Activated CD4-positive, alpha-beta memory T cell treated with anti-CD3 and anti-CD28 coated beads for 36 hours (primary cell): ENCODE measurements at regions not wholly inside any gene's neighbourhood (a gene's known extent, or its start where the extent isn't known, plus 50 kb on each side); places are given as distances from the start of the nearest gene placed in this dataset.

Experiments
- CTCF ChIA-PET: fragments of 350-600 bp; sonication (Branson Sonifier 250); formaldehyde crosslinking; loops from one replicate; lab custom pipeline; 2021; ENCODE audit warnings: antibody characterized with exemption, inconsistent platforms; lab: Charles Lee
- POLR2A ChIA-PET: fragments of 350-600 bp; sonication (Branson Sonifier 250); formaldehyde crosslinking; loops from one replicate; lab custom pipeline; 2021; ENCODE audit warnings: antibody characterized with exemption; lab: Charles Lee
- DNase-seq: peaks from one replicate; pipeline ENCODE4 v3.0.0-alpha.2; 2020
- H3K27ac Mint-ChIP-seq: one replicate; pipeline ENCODE4 v1.8.0; 2021; ENCODE audit warnings: mixed read lengths
- H3K27me3 Mint-ChIP-seq: one replicate; pipeline ENCODE4 v1.8.0; 2021; ENCODE audit warnings: mixed read lengths
- H3K36me3 Mint-ChIP-seq: one replicate; pipeline ENCODE4 v1.8.0; 2021; ENCODE audit warnings: mixed read lengths
- H3K4me1 Mint-ChIP-seq: one replicate; pipeline ENCODE4 v1.8.0; 2021; ENCODE audit warnings: low read depth, mixed read lengths
- H3K4me3 Mint-ChIP-seq: one replicate; pipeline ENCODE4 v1.8.0; 2021; ENCODE audit warnings: mild to moderate bottlenecking, mixed read lengths
- H3K9me3 Mint-ChIP-seq: one replicate; pipeline ENCODE4 v1.8.0; 2021; ENCODE audit warnings: mixed read lengths
- intact Hi-C: fragments of 100-400 bp; cut with micrococcal nuclease; formaldehyde crosslinking; loops from one replicate; pipeline ENCODE4 v1.15.1; 2023

DNA sequence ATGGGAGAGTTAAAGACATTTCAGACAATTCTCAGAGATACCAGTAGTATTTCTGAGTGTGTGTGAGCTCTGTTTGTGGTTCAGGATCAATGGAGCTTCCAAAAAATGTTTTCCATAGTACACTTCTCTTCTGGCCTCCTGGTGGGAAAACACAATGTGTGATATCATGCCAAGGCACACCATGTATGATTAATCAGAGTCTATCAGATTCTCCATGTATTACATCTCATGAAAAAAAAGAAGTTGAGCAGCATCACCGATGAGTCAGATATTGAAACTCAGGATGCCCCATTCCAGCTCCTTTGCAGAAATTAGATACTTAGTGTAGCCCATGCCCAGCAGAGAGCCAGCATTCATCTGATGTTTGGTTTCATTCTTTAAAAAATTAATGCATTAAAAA, 620.3 kb upstream of the POU3F3 start:
- CTCF ChIA-PET, result no interaction called here
- DNase-seq, result no peak
- Mint-ChIP-seq H3K4me1 (no peaks in the 10 kb centered on the region), H3K27me3 (no peaks in the 10 kb centered on the region), H3K4me3 (no peak overlapping the region), H3K27ac (no peak overlapping the region), H3K36me3 (no peaks in the 10 kb centered on the region), H3K9me3 (peaks cover 10% of the 10 kb centered on the region)
- intact Hi-C loops, result no loop called here
- POLR2A ChIA-PET, result no interaction called here

DNA sequence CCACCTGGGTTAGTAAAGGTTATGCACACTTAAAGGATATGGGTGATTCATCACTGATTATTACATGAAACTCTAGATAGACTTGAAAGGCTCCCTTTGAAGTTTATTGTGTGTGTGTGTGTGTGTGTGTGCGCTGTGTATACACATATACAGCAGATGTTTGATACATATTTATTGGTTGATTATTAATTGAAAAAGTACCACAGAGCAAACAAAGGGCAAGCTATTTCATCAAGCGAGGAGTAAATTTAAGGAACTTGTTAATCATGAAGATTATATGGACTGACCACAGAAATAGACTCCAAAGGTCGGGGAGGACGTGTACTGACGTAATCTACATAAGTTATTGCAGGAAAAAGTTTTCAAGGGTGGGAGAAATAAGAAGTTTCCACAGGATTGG, 617.4 kb upstream of the POU3F3 start:
- peaks cover 1% of the 10 kb centered on the region for H3K36me3 Mint-ChIP-seq
- no peaks in the 10 kb centered on the region for H3K4me1 Mint-ChIP-seq
- no peak for DNase-seq
- H3K9me3 Mint-ChIP-seq, result peaks cover 23% of the 10 kb centered on the region
- no peak overlapping the region for H3K4me3 Mint-ChIP-seq
- ChIA-PET CTCF (no interaction called here), POLR2A (no interaction called here)
- H3K27ac Mint-ChIP-seq, result no peak overlapping the region
- intact Hi-C loops, result no loop called here
- no peaks in the 10 kb centered on the region for H3K27me3 Mint-ChIP-seq

DNA sequence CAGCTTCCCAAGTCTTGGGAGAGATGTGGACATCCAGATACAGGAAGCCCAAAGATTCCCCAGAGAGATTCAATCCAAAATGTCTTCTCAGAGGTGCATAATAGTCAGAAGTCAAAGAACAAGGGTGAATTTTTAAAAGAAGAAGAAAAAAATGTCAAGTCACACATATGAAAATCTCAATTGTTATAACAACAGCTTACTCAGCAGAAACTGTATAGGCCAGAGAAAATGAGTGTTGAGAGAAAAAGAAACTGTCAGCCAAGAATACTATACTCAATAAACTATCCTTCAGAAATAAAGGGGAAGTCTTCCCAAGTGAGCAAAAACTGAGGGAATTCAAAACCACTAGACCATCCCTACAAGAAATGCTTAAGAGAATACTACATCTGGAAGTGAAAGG, 612.9 kb upstream of the POU3F3 start:
- H3K27ac Mint-ChIP-seq, result no peak overlapping the region
- peaks cover 1% of the 10 kb centered on the region for H3K36me3 Mint-ChIP-seq
- intact Hi-C loops, result no loop called here
- ChIA-PET POLR2A (no interaction called here), CTCF (no interaction called here)
- peaks cover 32% of the 10 kb centered on the region for H3K9me3 Mint-ChIP-seq
- no peaks in the 10 kb centered on the region for H3K27me3 Mint-ChIP-seq
- H3K4me3 Mint-ChIP-seq, result no peak overlapping the region
- no peak for DNase-seq
- H3K4me1 Mint-ChIP-seq, result no peaks in the 10 kb centered on the region

DNA sequence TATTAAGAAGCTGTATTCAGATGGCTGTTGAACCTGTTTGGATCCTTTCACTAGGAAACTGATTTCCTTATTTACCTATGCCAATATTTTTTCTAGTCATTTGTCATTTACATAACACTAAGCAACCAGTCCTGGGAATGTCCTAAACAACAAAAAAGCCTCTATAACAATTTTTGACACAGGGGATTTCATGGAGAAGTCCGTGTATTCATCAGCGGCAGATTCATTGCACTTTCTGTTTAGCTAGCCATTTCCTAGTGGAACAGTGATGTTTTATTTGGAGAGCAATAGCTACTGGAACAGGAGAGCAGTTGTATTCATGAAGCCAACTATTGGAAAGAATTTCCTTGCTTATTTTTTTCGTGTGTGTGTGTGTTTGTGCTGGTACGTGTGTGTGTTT, 604.3 kb upstream of the POU3F3 start:
- Mint-ChIP-seq H3K27ac (no peak overlapping the region), H3K9me3 (peaks cover 4% of the 10 kb centered on the region), H3K4me3 (no peak overlapping the region), H3K4me1 (no peaks in the 10 kb centered on the region), H3K27me3 (no peaks in the 10 kb centered on the region), H3K36me3 (no peaks in the 10 kb centered on the region)
- ChIA-PET POLR2A (no interaction called here), CTCF (no interaction called here)
- DNase-seq, result no peak
- intact Hi-C loops, result no loop called here

DNA sequence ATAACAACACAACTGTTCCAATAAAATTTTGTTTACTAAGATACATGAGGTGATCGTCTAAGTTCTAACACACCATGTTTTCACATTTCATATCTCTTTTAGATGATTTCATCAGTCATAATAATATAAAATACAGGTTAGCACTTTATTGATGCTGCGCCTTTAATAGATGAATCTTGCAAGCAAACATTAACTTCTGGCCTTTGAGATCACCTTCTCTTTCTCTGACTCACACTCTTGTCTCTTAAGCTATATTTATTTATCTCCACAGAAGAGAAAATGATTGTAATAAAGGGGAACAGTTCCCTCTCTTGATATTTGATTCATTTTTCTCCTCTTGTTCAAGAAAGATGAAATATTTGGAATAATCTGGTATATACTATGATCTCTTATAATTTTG, 603.3 kb upstream of the POU3F3 start:
- intact Hi-C loops, result no loop called here
- CTCF ChIA-PET, result no interaction called here

DNA sequence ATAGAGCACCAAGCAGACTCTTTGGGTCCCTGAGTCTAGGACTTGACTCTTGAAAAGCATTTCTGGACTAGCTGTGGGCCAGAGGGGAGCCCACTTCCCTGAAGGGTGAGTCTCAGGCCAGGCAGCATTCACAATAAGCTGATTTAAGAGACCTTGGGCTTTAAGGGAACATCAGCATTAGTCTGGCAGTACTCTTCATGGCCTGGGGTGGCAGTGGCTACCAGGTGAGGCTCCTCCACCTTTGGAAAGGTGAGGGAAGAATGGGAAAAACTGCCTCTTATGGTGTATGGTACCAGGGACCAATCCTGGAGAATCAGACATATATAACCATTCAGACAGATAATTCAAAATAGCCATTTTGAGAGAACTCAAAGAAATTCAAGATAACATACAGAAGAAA, 599.9 kb upstream of the POU3F3 start:
- H3K27me3 Mint-ChIP-seq, result no peaks in the 10 kb centered on the region
- ChIA-PET CTCF (no interaction called here), POLR2A (no interaction called here)
- H3K4me3 Mint-ChIP-seq, result no peak overlapping the region
- no peak for DNase-seq
- H3K27ac Mint-ChIP-seq, result no peak overlapping the region
- H3K36me3 Mint-ChIP-seq, result no peaks in the 10 kb centered on the region
- intact Hi-C loops, result no loop called here
- H3K9me3 Mint-ChIP-seq, result peaks cover 14% of the 10 kb centered on the region
- H3K4me1 Mint-ChIP-seq, result no peaks in the 10 kb centered on the region

More for the DNA sequence above, 603.3 kb upstream of the POU3F3 start:
- Mint-ChIP-seq H3K4me1 (no peaks in the 10 kb centered on the region), H3K27me3 (no peaks in the 10 kb centered on the region), H3K4me3 (no peak overlapping the region), H3K27ac (no peak overlapping the region), H3K9me3 (peaks cover 2% of the 10 kb centered on the region), H3K36me3 (no peaks in the 10 kb centered on the region)
- POLR2A ChIA-PET, result no interaction called here
- DNase-seq, result no peak

DNA sequence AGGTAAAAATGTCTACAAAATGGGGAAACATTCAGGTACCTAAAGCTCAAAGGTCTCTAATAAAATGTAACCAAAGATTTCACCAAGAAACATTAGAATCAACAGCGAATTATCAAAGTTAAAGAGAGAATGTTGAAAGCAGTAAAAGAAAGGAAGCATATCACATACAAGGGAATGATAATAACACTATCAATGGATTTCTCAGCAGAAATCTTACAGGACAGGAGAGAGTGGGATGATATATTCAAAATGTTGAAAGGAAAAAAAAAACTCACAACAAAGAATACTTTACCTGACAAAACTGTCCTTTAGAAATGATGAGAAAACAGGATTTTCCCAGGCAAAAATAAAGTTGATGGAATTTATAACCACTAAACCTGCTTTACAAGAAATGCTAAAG, 591.2 kb upstream of the POU3F3 start:
- POLR2A ChIA-PET, result no interaction called here
- intact Hi-C loops, result no loop called here

DNA sequence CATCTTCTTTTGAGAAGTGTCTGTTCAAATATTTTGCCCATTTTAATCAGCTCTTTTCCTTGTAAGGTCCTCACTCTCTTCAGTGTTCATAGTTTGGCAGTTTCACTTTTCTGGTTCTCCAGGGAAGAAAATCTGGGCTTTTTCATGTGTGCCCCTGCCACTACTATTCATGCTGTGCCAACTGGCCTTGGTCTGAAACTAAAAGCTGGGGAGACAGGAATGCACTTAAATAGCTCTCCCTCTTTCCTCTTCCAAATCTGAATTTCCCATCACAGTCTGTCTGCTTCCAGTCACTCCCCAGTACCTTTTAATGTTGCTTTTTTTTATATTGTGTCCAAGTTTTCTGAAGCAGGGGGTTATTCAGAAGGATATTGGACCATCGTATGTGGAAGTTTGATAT, 574.3 kb upstream of the POU3F3 start:
- Mint-ChIP-seq H3K4me3 (no peak overlapping the region), H3K9me3 (peaks cover 2% of the 10 kb centered on the region), H3K27me3 (no peaks in the 10 kb centered on the region), H3K4me1 (no peaks in the 10 kb centered on the region), H3K36me3 (no peaks in the 10 kb centered on the region), H3K27ac (no peak overlapping the region)
- CTCF ChIA-PET, result no interaction called here
- no peak for DNase-seq
- POLR2A ChIA-PET, result no interaction called here
- intact Hi-C loops, result no loop called here

More for the DNA sequence above, 591.2 kb upstream of the POU3F3 start:
- CTCF ChIA-PET, result no interaction called here
- Mint-ChIP-seq H3K27me3 (no peaks in the 10 kb centered on the region), H3K36me3 (no peaks in the 10 kb centered on the region), H3K9me3 (peaks cover 62% of the 10 kb centered on the region), H3K27ac (no peak overlapping the region), H3K4me1 (no peaks in the 10 kb centered on the region), H3K4me3 (no peak overlapping the region)
- DNase-seq, result no peak

DNA sequence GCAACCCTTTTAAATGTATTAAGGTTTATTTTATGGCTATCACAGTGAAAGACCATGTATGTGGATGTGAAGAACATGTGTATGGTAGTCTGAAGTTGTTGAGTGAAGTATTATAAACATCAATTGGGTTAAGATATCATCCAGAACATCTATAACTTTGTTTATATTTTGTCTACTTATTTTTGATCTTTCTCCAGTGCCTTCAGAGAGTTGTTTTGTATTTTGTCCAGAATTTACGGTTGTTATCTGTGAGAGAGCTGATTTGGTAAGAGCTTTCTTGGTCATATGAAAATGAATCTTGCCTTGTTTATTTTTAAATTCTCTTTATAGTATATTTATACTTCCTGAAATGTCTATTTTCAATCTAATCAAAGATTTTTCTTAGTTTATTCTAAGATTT, 573.7 kb upstream of the POU3F3 start:
- intact Hi-C loops, result no loop called here
- Mint-ChIP-seq H3K36me3 (no peaks in the 10 kb centered on the region), H3K27me3 (no peaks in the 10 kb centered on the region), H3K9me3 (peaks cover 2% of the 10 kb centered on the region), H3K27ac (no peak overlapping the region), H3K4me3 (no peak overlapping the region), H3K4me1 (no peaks in the 10 kb centered on the region)
- DNase-seq, result no peak
- ChIA-PET CTCF (no interaction called here), POLR2A (no interaction called here)

GRCh38 chr2:104286841-104287240, 567.1 kb upstream of the POU3F3 start:
- ChIA-PET POLR2A (no interaction called here), CTCF (no interaction called here)
- Mint-ChIP-seq H3K27ac (no peak overlapping the region), H3K4me1 (no peaks in the 10 kb centered on the region), H3K36me3 (no peaks in the 10 kb centered on the region), H3K4me3 (no peak overlapping the region), H3K27me3 (no peaks in the 10 kb centered on the region), H3K9me3 (no peaks in the 10 kb centered on the region)
- intact Hi-C loops, result no loop called here
- no peak for DNase-seq

- Mint-ChIP-seq H3K27me3 (no peaks in the 10 kb centered on the region), H3K27ac (no peak overlapping the region), H3K4me3 (no peak overlapping the region), H3K4me1 (no peaks in the 10 kb centered on the region), H3K9me3 (no peaks in the 10 kb centered on the region), H3K36me3 (no peaks in the 10 kb centered on the region)
- intact Hi-C loops, result no loop called here
- no peak for DNase-seq
- POLR2A ChIA-PET, result no interaction called here
- CTCF ChIA-PET, result no interaction called here
Measured at GRCh38 chr2:104289651-104290565, 564.0 kb upstream of the POU3F3 start.

DNA sequence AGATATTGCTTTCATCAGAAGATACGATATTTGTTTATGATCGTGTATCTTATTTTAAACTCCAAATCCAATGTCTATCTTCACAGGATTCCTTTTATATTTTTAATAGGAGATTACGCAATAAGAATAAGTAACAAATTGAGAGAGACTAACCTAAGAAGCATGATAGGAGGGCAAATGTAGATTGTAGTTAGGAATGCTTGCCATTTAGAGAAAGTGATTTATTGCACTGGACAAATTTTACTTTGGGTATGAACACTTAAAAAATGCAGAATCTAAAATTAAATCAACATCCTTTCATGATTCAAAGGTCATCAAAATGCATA, 563.4 kb upstream of the POU3F3 start:
- no peaks in the 10 kb centered on the region for H3K9me3 Mint-ChIP-seq
- no peak for DNase-seq
- no peaks in the 10 kb centered on the region for H3K27me3 Mint-ChIP-seq
- H3K36me3 Mint-ChIP-seq, result no peaks in the 10 kb centered on the region
- H3K4me1 Mint-ChIP-seq, result no peaks in the 10 kb centered on the region
- intact Hi-C loops, result no loop called here
- H3K4me3 Mint-ChIP-seq, result no peak overlapping the region
- no peak overlapping the region for H3K27ac Mint-ChIP-seq
- ChIA-PET POLR2A (no interaction called here), CTCF (no interaction called here)

GRCh38 chr2:104312684-104313083, 541.2 kb upstream of the POU3F3 start:
- ChIA-PET POLR2A (no interaction called here), CTCF (no interaction called here)
- H3K4me3 Mint-ChIP-seq, result no peak overlapping the region
- no peaks in the 10 kb centered on the region for H3K4me1 Mint-ChIP-seq
- no peaks in the 10 kb centered on the region for H3K36me3 Mint-ChIP-seq
- peaks cover 8% of the 10 kb centered on the region for H3K9me3 Mint-ChIP-seq
- no peak for DNase-seq
- intact Hi-C loops, result no loop called here
- H3K27ac Mint-ChIP-seq, result no peak overlapping the region
- H3K27me3 Mint-ChIP-seq, result no peaks in the 10 kb centered on the region
